GM18517 (cell line): ENCODE measurements at regions not wholly inside any gene's neighbourhood (a gene's known extent, or its start where the extent isn't known, plus 50 kb on each side); places are given as distances from the start of the nearest gene placed in this dataset.

ENCODE experiments used
- ATAC-seq: cut with Tn5 transposase; IDR thresholded peaks from one replicate; pipeline ENCODE4 v1.9.1; 2021; ENCODE audit warnings: mild to moderate bottlenecking, moderate library complexity; ENCODE audit not compliant: unreplicated experiment

GRCh38 chr6:43858161-43859153 is 88.4 kb downstream of the VEGFA start:
- ATAC-seq: no peak

GRCh38 chr6:43856005-43856765 is 86.2 kb downstream of the VEGFA start:
- ATAC-seq: no peak

GRCh38 chr6:43855247-43855646 is 85.2 kb downstream of the VEGFA start:
- no peak for ATAC-seq

- ATAC-seq: no peak
These were observed 83.1 kb downstream of the VEGFA start for GRCh38 chr6:43853066-43853650.

GRCh38 chr6:43852350-43852864 is 82.4 kb downstream of the VEGFA start:
- ATAC-seq: no peak

GRCh38 chr6:43851204-43851865 is 81.3 kb downstream of the VEGFA start:
- ATAC-seq: no peak

- ATAC-seq: no peak
These were observed 80.5 kb downstream of the VEGFA start for GRCh38 chr6:43850314-43851203.

- ATAC-seq: no peak
These were observed 79.8 kb downstream of the VEGFA start for GRCh38 chr6:43849844-43850243.

GRCh38 chr6:43848671-43849391 is 78.8 kb downstream of the VEGFA start:
- ATAC-seq: no peak

- no peak for ATAC-seq
These were observed 78.0 kb downstream of the VEGFA start for GRCh38 chr6:43847741-43848630.

GRCh38 chr6:43846556-43846955 is 76.5 kb downstream of the VEGFA start:
- no peak for ATAC-seq

- no peak for ATAC-seq
These were observed 75.6 kb downstream of the VEGFA start for GRCh38 chr6:43845646-43846045.

GRCh38 chr6:43843669-43844171 is 73.7 kb downstream of the VEGFA start:
- ATAC-seq: no peak

GRCh38 chr6:43843097-43843645 is 73.2 kb downstream of the VEGFA start:
- no peak for ATAC-seq

GRCh38 chr6:43842231-43842794 is 72.3 kb downstream of the VEGFA start:
- ATAC-seq: no peak

- ATAC-seq: no peak
These were observed 70.6 kb downstream of the VEGFA start for GRCh38 chr6:43840490-43841218.
